ENCODE measurements at regions not wholly inside any gene's neighbourhood (a gene's known extent, or its start where the extent isn't known, plus 50 kb on each side); places are given as distances from the start of the nearest gene placed in this dataset.
"Not testable (repeated sequence)": the region's sequence is repeated elsewhere in the genome, so short reads cannot be mapped to it uniquely, and the experiment has no call there.

DNA sequence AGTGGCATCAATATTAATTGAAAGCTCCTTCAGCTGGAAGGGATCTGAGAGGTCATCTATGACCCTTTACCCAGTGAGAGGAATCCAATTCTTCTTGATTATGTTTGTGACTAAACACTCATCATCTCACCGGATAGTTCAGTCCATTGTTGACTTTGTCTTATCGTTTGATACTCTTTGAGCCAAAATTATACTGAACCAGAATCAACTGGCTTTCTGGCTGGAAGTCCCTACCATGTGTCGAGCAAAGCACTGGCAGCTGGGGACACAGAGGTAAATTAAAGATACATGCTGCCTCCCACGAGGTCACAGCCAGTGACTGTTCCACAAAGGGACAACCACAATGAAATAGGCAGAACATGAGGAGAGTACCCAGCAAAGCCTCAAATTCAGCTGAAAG lies 91.4 kb upstream of the FHL2 start:
- no peak for DNase-seq

- DNase-seq = no peak
Measured at GRCh38 chr2:105489168-105489878, 90.5 kb upstream of the FHL2 start.

DNA sequence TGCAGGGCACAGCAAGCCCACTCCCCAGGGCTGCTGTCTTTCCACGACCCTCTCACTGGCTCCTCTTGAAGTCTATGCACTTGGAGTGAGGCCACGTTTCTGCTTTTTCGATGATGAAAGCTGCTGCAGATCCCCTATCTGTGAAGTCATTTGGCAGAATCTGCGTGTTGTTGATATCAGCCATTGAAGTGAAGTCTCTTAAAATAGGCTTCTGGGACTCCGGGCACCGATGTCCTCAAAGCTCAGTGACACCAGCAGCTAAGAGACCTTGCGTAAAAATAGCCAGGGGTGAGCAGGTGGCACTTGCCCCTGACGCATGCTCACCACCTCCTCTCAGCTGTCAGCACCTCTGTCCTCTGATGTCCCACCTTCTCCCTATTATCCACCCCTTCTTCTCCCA lies 89.4 kb upstream of the FHL2 start:
- DNase-seq = no peak

DNA sequence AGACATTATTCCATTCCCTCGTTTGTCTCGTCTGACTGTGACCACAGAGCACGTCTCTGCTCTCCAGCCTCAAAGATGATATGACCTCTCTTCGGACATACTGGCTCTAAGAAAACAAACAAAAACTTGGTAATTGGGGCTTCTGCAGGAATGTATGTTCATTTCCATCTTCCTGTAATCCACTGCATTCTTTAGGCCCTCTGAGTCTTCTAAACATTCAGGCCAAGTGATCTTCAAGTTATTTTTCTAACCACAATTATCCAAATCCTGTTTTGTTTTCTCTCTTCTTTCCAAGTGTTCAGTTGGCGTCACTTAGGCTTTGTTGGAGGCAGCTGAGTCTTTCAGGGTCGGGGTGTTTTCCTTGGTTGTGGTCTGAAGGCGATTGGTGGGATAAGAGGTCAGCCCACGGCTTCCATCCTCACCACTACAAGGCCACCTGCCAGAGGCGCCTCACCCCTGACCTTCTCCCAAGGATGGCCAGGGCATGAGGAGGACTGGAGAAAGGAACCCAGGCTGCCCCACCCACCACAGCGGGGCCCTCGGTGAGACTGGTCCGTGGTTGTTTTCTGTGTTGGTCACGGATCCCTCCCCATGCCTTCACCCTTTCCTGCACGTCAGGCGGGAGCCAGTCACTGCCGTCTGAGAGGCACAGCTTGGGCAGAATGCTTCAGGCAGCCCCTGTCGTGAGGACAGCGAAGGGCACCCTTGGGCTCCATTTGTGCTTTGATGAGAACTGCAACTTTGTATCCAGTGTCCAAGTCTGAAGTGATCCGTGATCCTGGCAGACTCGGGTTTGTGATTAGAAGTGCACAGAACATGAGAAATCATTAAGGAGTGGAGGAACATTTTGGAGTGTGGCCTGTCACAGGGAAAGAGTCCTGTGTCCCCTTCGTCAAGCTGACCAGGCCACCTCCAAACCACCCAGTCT lies 88.6 kb upstream of the FHL2 start:
- no peak for DNase-seq

GRCh38 chr2:105486762-105487141 lies 87.9 kb upstream of the FHL2 start:
- DNase-seq = no peak

- DNase-seq = no peak
Measured at GRCh38 chr2:105478670-105479069, 79.8 kb upstream of the FHL2 start.

- not testable (repeated sequence) for DNase-seq
Measured at GRCh38 chr2:105477050-105477620, 78.3 kb upstream of the FHL2 start.

- no peak for DNase-seq
Measured at GRCh38 chr2:105473011-105473410, 74.2 kb upstream of the FHL2 start.

GRCh38 chr2:105470979-105471378 lies 72.1 kb upstream of the FHL2 start:
- no peak for DNase-seq

DNA sequence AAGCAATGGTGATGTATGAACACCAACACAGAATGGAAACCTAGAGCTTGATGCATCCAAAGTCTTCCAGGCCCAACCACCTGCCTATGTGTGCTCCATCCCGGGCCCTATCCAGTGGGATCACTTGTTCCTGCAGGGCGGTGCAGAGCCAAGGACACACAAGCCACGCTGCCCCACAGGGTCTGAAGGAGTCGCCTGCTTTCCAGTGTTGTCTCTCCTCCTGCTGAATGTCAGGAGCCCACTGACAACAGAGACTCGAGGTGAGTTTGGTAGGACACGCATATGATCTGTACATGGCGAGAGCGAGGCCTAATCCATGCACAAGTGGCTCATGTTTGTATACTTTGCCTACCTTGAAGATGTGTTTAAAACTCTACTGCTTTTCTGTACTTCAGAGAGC lies 70.9 kb upstream of the FHL2 start:
- no peak for DNase-seq

DNA sequence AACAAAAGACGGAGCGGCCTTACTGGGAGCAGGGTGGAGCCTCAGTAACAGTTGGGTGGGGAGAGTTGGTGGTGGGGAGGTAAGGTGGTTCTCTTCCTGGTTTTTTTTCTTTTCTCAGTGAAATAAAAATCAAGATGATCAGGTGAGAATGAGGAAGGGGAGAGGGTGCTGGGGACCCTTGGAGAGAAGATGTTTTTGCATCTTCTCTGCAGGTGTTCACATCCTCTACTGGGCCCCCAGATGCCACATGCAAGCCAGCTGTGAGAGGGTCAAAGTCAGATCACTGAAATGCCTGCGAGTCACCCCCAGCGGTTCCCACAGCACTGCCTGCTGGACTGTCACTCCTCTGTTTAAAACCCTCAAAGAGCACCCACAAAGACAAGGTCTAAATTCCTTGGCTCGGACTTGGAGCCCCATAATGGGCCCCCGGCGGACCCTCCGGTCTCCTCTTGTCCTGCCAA lies 69.8 kb upstream of the FHL2 start:
- DNase-seq = no peak

DNA sequence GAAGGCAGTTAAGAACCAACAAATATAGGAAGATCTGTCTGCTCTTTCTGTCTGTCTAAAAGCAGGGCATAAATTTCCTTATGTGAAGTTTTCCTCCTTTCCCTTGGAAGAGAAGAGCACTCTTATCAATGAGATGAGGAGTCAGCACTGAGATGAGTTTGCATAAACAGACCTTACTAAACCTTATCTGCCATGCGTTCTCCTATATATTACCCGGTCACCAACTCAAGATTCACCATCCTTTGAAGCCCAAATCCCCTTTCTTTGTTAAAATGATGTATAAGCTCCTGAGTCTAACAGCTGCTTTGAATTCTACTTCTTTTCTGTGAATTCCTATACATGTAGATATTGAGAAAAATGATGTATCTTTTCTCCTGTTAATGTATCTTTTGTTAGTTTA lies 65.5 kb upstream of the FHL2 start:
- no peak for DNase-seq

GRCh38 chr2:105460048-105460732 lies 61.3 kb upstream of the FHL2 start:
- no peak for DNase-seq

GRCh38 chr2:105458076-105458475 lies 59.2 kb upstream of the FHL2 start:
- no peak for DNase-seq

- peak; percentile 38 for DNase-seq
Measured at GRCh38 chr2:105455488-105456003, 56.7 kb upstream of the FHL2 start.

DNA sequence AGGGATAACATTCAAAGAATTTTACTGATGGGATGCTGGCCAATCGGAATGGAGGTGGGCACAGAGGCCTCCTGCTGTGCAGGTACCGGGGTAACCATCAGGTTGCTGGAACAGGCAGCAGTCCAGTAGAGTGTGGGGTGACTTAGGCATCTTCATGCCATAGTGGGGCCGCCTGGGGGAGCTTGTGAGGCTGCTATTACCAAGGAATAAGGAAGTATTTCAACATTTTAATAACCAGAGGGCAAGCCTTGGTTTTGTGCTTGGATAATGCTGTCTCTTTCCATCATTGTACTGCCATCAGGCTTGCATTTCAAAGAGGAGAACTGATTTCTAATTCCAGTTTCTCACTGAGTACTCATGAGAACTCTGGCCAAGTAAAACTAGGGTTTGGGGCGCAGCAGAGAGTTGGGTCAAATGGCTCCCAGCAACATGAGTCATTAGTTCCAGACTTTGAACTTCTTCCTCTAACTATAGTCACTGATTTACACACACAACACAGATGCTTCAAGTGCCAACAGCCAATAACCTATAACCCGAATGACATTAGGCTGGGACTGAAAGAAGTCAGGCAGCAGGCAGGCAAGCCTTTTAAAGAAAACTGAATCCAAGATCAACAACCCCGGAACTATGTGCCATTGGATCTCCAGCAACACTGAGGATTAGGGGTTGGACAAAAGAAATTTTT lies 56.1 kb upstream of the FHL2 start:
- DNase-seq = no peak

GRCh38 chr2:105451571-105452166 lies 52.8 kb upstream of the FHL2 start:
- no peak for DNase-seq

GRCh38 chr2:105450471-105450870 lies 51.6 kb upstream of the FHL2 start:
- no peak for DNase-seq

DNA sequence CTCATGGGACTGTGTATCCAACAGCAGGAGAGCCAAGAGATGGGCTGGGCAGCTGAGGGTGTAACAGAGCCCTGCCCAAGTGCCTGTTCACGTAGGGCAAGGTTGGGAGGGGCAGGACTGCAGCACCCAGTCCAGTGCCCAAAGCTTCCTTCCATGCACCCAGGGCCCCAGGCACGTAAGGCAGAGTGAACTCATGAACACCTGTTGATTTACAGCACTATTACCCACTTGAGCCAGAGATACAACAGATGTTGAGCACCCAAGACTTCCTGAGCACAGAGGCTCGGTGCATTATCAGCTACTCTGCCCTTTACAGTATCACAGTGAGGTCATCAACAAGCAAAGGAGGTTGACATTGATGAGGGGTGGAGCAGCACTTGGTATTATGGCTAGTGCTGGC lies 50.2 kb upstream of the FHL2 start:
- DNase-seq = no peak

All from NCI-H1436 treated with DMSO at 0.1 percent for 48 hours (cell line).